ENCODE measurements at regions not wholly inside any gene's neighbourhood (a gene's known extent, or its start where the extent isn't known, plus 50 kb on each side); places are given as distances from the start of the nearest gene placed in this dataset.

GRCh38 chr19:30311911-30312310 lies 60.3 kb upstream of the ZNF536 start:
- TF ChIP-seq CTCF (IDR thresholded peaks at IDR 0.05) = no peak
- TF ChIP-seq CHD2 (IDR thresholded peaks at IDR 0.05; ENCODE audit: low read length, partially characterized antibody) = no peak
- no peak for TF ChIP-seq REST (IDR thresholded peaks at IDR 0.05; ENCODE audit: low read depth, low read length)
- TF ChIP-seq RAD21 (IDR thresholded peaks at IDR 0.05; ENCODE audit: low read length) = no peak
- TF ChIP-seq RFX5 (IDR thresholded peaks at IDR 0.05; ENCODE audit: low read length) = no peak

Data from SK-N-SH (cell line).